ENCODE measurements at regions not wholly inside any gene's neighbourhood (a gene's known extent, or its start where the extent isn't known, plus 50 kb on each side); places are given as distances from the start of the nearest gene placed in this dataset.

GRCh38 chr16:7218936-7219335, 113.7 kb upstream of the RBFOX1 start:
- TF ChIP-seq ZNF565 (CRISPR knock-in tag; conservative IDR thresholded peaks at IDR 0.05; ENCODE audit: low read depth) (no peak), RARB (CRISPR knock-in tag; IDR thresholded peaks at IDR 0.05) (no peak), BACH2 (CRISPR knock-in tag; IDR thresholded peaks at IDR 0.05; ENCODE audit: borderline replicate concordance) (no peak), ZNF70 (CRISPR knock-in tag; IDR thresholded peaks at IDR 0.05) (no peak), GLIS3 (CRISPR knock-in tag; IDR thresholded peaks at IDR 0.05) (no peak), CREB5 (CRISPR knock-in tag; IDR thresholded peaks at IDR 0.05; ENCODE audit: low read depth) (no peak), PPARA (CRISPR knock-in tag; IDR thresholded peaks at IDR 0.05; ENCODE audit: borderline replicate concordance) (no peak), PATZ1 (CRISPR knock-in tag; IDR thresholded peaks at IDR 0.05; ENCODE audit: borderline replicate concordance) (no peak), OSR1 (CRISPR knock-in tag; IDR thresholded peaks at IDR 0.05) (no peak), ARNTL (CRISPR knock-in tag; IDR thresholded peaks at IDR 0.05; ENCODE audit: borderline replicate concordance, low read depth) (no peak), POU6F1 (CRISPR knock-in tag; IDR thresholded peaks at IDR 0.05; ENCODE audit: borderline replicate concordance, low read depth) (no peak), TOX (CRISPR knock-in tag; IDR thresholded peaks at IDR 0.05; ENCODE audit: borderline replicate concordance) (no peak), ZC3H10 (CRISPR knock-in tag; IDR thresholded peaks at IDR 0.05) (no peak), ZFP3 (CRISPR knock-in tag; IDR thresholded peaks at IDR 0.05) (no peak)

All from SK-N-SH treated with all-trans-retinoic acid at 6 μM for 48 hours (cell line).